GM23338 (cell line): ENCODE measurements at regions not wholly inside any gene's neighbourhood (a gene's known extent, or its start where the extent isn't known, plus 50 kb on each side); places are given as distances from the start of the nearest gene placed in this dataset.

Source experiments
- CREB1 ChIP-seq: fragments of 250-450 bp; sonication (Bioruptor Pico); IDR thresholded peaks from 2 replicates; pipeline ENCODE4 v1.5.0; 2020; ENCODE audit warnings: low read depth, mild to moderate bottlenecking, moderate library complexity
- EZH2 ChIP-seq: fragments of 200-600 bp; sonication (generic); IDR thresholded peaks from one replicate; pipeline ENCODE4 v1.8.0; 2017; ENCODE audit warnings: antibody characterized with exemption, mild to moderate bottlenecking, low read depth; ENCODE audit not compliant: unreplicated experiment
- EZH2phosphoT487 ChIP-seq: fragments of 200-600 bp; sonication (generic); IDR thresholded peaks from one replicate; pipeline ENCODE4 v1.8.1; 2018; ENCODE audit warnings: antibody characterized with exemption; ENCODE audit not compliant: unreplicated experiment
- JUNB ChIP-seq: IDR thresholded peaks from one replicate; pipeline ENCODE4 v1.6.1; 2016; ENCODE audit warnings: antibody characterized with exemption; ENCODE audit not compliant: unreplicated experiment
- NANOG ChIP-seq: IDR thresholded peaks from 2 replicates; pipeline ENCODE4 v1.6.1; 2016; ENCODE audit warnings: antibody characterized with exemption, borderline replicate concordance
- POLR2AphosphoS5 ChIP-seq: IDR thresholded peaks from 2 replicates; pipeline ENCODE4 v1.6.1; 2016; ENCODE audit warnings: antibody characterized with exemption, low read depth
- TF ChIP-seq, protein P1 (sequence below), 2 experiments: fragments of 200-600 bp in 1 of 2; sonication (generic) in 1 of 2; conservative IDR thresholded peaks; 2 replicates each; pipeline versions ENCODE4 v1.5.1 to v1.6.1; 2016 to 2017; ENCODE audit warnings: antibody characterized with exemption in 2 of 2, low read depth in 2 of 2, mild to moderate bottlenecking in 2 of 2, moderate library complexity in 1 of 2
- TF ChIP-seq, protein P2 (sequence below): IDR thresholded peaks from one replicate; pipeline ENCODE4 v1.6.1; 2018; ENCODE audit warnings: antibody characterized with exemption; ENCODE audit not compliant: unreplicated experiment
- TF ChIP-seq, protein P3 (sequence below): IDR thresholded peaks from 2 replicates; pipeline ENCODE4 v1.6.1; 2016; ENCODE audit warnings: antibody characterized with exemption

DNA sequence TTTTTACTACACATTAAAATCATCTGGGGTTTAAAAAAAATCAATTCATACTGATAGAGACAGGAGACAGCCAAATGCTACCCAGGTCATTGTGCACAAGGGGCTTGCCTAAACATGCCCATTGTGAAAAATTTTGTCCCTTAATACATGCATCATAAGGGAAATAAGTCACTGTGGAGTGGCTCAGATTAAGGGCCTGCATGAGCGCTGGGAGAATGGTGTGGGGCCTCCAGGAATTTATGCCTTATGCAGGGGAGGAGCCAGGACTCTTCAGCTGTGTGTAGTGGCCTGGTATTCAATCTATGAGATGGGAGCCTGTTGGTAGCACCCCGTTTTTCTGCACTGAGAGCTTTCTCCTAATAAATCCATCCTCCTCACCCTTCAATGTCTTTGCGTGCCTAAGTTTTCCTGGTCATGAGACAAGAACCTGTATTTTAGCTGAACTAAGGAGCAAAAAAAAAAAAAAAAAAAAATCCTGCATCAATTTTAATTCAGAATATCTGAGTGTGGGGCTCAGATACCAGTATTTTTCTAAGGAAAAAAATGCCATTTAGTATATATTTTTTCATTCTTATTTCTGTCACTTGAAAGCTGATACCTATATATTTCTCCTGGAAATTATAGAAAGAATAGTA is 997.6 kb upstream of the ATXN8OS start:
- TF ChIP-seq EZH2phosphoT487: no peak
- TF ChIP-seq, protein P1, sequence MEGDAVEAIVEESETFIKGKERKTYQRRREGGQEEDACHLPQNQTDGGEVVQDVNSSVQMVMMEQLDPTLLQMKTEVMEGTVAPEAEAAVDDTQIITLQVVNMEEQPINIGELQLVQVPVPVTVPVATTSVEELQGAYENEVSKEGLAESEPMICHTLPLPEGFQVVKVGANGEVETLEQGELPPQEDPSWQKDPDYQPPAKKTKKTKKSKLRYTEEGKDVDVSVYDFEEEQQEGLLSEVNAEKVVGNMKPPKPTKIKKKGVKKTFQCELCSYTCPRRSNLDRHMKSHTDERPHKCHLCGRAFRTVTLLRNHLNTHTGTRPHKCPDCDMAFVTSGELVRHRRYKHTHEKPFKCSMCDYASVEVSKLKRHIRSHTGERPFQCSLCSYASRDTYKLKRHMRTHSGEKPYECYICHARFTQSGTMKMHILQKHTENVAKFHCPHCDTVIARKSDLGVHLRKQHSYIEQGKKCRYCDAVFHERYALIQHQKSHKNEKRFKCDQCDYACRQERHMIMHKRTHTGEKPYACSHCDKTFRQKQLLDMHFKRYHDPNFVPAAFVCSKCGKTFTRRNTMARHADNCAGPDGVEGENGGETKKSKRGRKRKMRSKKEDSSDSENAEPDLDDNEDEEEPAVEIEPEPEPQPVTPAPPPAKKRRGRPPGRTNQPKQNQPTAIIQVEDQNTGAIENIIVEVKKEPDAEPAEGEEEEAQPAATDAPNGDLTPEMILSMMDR (conservative IDR thresholded peaks at IDR 0.05; ENCODE audit: low read depth in 2 of 2): no peak
- TF ChIP-seq, protein P2, sequence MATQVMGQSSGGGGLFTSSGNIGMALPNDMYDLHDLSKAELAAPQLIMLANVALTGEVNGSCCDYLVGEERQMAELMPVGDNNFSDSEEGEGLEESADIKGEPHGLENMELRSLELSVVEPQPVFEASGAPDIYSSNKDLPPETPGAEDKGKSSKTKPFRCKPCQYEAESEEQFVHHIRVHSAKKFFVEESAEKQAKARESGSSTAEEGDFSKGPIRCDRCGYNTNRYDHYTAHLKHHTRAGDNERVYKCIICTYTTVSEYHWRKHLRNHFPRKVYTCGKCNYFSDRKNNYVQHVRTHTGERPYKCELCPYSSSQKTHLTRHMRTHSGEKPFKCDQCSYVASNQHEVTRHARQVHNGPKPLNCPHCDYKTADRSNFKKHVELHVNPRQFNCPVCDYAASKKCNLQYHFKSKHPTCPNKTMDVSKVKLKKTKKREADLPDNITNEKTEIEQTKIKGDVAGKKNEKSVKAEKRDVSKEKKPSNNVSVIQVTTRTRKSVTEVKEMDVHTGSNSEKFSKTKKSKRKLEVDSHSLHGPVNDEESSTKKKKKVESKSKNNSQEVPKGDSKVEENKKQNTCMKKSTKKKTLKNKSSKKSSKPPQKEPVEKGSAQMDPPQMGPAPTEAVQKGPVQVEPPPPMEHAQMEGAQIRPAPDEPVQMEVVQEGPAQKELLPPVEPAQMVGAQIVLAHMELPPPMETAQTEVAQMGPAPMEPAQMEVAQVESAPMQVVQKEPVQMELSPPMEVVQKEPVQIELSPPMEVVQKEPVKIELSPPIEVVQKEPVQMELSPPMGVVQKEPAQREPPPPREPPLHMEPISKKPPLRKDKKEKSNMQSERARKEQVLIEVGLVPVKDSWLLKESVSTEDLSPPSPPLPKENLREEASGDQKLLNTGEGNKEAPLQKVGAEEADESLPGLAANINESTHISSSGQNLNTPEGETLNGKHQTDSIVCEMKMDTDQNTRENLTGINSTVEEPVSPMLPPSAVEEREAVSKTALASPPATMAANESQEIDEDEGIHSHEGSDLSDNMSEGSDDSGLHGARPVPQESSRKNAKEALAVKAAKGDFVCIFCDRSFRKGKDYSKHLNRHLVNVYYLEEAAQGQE: no peak
- no peak for TF ChIP-seq EZH2
- no peak for TF ChIP-seq NANOG
- no peak for TF ChIP-seq POLR2AphosphoS5
- TF ChIP-seq CREB1 (CRISPR knock-in tag): no peak
- TF ChIP-seq JUNB: no peak
- TF ChIP-seq, protein P3, sequence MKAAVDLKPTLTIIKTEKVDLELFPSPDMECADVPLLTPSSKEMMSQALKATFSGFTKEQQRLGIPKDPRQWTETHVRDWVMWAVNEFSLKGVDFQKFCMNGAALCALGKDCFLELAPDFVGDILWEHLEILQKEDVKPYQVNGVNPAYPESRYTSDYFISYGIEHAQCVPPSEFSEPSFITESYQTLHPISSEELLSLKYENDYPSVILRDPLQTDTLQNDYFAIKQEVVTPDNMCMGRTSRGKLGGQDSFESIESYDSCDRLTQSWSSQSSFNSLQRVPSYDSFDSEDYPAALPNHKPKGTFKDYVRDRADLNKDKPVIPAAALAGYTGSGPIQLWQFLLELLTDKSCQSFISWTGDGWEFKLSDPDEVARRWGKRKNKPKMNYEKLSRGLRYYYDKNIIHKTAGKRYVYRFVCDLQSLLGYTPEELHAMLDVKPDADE: no peak
